ENCODE measurements at regions not wholly inside any gene's neighbourhood (a gene's known extent, or its start where the extent isn't known, plus 50 kb on each side); places are given as distances from the start of the nearest gene placed in this dataset.

- Histone ChIP-seq H4K20me1 (ENCODE audit: insufficient read depth, low read length) (no peaks in the 10 kb centered on the region), H3K9me1 (ENCODE audit: insufficient read depth, low read length) (peaks cover 43% of the 10 kb centered on the region), H3K27ac (ENCODE audit: insufficient read depth, low read length) (peak overlapping the region; percentile 99), H3K4me1 (ENCODE audit: control insufficient read depth, insufficient read depth, low read length) (peaks cover 56% of the 10 kb centered on the region), H2BK5ac (ENCODE audit: low read depth, low read length, poor library complexity, severe bottlenecking) (peak overlapping the region; percentile 99), H2AK9ac (replicated peaks; ENCODE audit: low read depth, low read length, poor library complexity) (peak overlapping the region; percentile 93), H2BK120ac (ENCODE audit: low read depth, low read length) (peak overlapping the region; percentile 100), H3K9ac (ENCODE audit: low read depth, low read length) (peak overlapping the region; percentile 68), H3K23ac (ENCODE audit: low read depth, low read length) (peak overlapping the region; percentile 97), H2BK20ac (ENCODE audit: low read depth, low read length) (peak overlapping the region; percentile 100), H3K14ac (replicated peaks; ENCODE audit: low read depth, low read length) (peak overlapping the region; percentile 95), H3K36me3 (ENCODE audit: control insufficient read depth, insufficient read depth, low read length) (no peaks in the 10 kb centered on the region), H4K8ac (ENCODE audit: low read depth in 2 of 2, low read length in 2 of 2) (peak overlapping the region; percentile 98 to 99), H3K56ac (ENCODE audit: extremely low read depth, insufficient read depth, low read length) (peak overlapping the region; percentile 99), H4K91ac (ENCODE audit: insufficient read depth, low read depth, low read length) (peak overlapping the region; percentile 100), H3K18ac (ENCODE audit: low read depth, low read length) (peak overlapping the region; percentile 99), H3K79me1 (ENCODE audit: low read depth in 1 of 2, low read length in 2 of 2) (peaks cover 7 to 40% of the 10 kb centered on the region in 2 experiments; a peak in 3 of 4 replicates), H3K4ac (ENCODE audit: low read depth, low read length) (peak overlapping the region; percentile 100), H4K5ac (ENCODE audit: low read depth, low read length) (peak overlapping the region; percentile 90), H3K4me3 (ENCODE audit: insufficient read depth, low read depth, low read length) (no peak overlapping the region), H2AK5ac (ENCODE audit: low read depth, low read length) (peak overlapping the region; percentile 94), H3K27me3 (ENCODE audit: control insufficient read depth, insufficient read depth, low read length) (no peaks in the 10 kb centered on the region), H3K9me3 (ENCODE audit: control insufficient read depth, insufficient read depth, low read length) (no peaks in the 10 kb centered on the region), H2BK15ac (ENCODE audit: low read depth, low read length) (peak overlapping the region; percentile 99), H3K4me2 (ENCODE audit: low read depth, low read length) (peak overlapping the region; percentile 21), H2AFZ (replicated peaks; ENCODE audit: low read length, poor library complexity) (peak overlapping the region; percentile 10)
- in situ Hi-C loops (cut with MboI; ENCODE audit: low sequenced_read_pairs) = no loop called here
- ATAC-seq (ENCODE audit: low read depth) (peak; percentile 76), DNase-seq (peak; percentile 100)
- CTCF ChIA-PET = interaction anchor here (0.6 to 1.6 kb wide), 8 partner anchors 9 to 214 kb away, joined by 3 to 4 read pairs (median 3); no protein-coding TSS in a partner anchor
- WGBS, 2 experiments (ENCODE audit: extremely low coverage in 2 of 2, insufficient read length in 1 of 2) = 10% methylated on average over 2 of the region's 6 CpGs; no CpG with 5 or more reads in 1 of the 2 experiments
- dilution Hi-C loops (cut with HindIII; ENCODE audit: low sequenced_read_pairs, unreplicated experiment) = no loop called here
- intact Hi-C loops (cut with micrococcal nuclease) = loop anchor here (1.0 to 10.0 kb wide), 8 partner anchors 52 to 356 kb away; no protein-coding TSS in a partner anchor
- POLR2A ChIA-PET (ENCODE audit: unreplicated experiment) = interaction anchor here (0.6 to 8.5 kb wide), 4 partner anchors 19 to 1164 kb away, joined by 3 to 153 read pairs (median 4); partner anchors contain the start of gene KLF7
- BruUV-seq (replicated peaks) = no TSS peak
- TF ChIP-seq NFE2L2 (IDR thresholded peaks at IDR 0.05; ENCODE audit: low read depth, low read length) (peak; percentile 46; the same call in 1 of the 2 replicates), RCOR1 (IDR thresholded peaks at IDR 0.05; ENCODE audit: insufficient replicate concordance, low read length) (peak; percentile 84), MAFK (IDR thresholded peaks at IDR 0.05; ENCODE audit: low read depth, low read length) (peak; percentile 75), SMC3 (IDR thresholded peaks at IDR 0.05; ENCODE audit: low read depth, low read length) (no peak; the same call in none of the 2 replicates), ELK1 (IDR thresholded peaks at IDR 0.05; ENCODE audit: borderline replicate concordance, low read depth, low read length) (no peak), FOS (IDR thresholded peaks at IDR 0.05; ENCODE audit: low read depth, low read length) (peak; percentile 87), BHLHE40 (IDR thresholded peaks at IDR 0.05; ENCODE audit: low read depth, low read length) (peak; percentile 70), USF2 (IDR thresholded peaks at IDR 0.05; ENCODE audit: low read depth, low read length) (no peak), MXI1 (IDR thresholded peaks at IDR 0.05; ENCODE audit: borderline replicate concordance, low read depth, low read length) (peak; percentile 44; the same call in 1 of the 2 replicates), RAD21 (IDR thresholded peaks at IDR 0.05; ENCODE audit: low read length) (peak; percentile 45), CEBPB (IDR thresholded peaks at IDR 0.05; ENCODE audit: low read depth, low read length) (peak; percentile 36; the same call in 1 of the 2 replicates), CHD1 (IDR thresholded peaks at IDR 0.05; ENCODE audit: low read depth, low read length) (peak; percentile 45), MAZ (IDR thresholded peaks at IDR 0.05; ENCODE audit: borderline replicate concordance, low read depth, low read length) (peak; percentile 98), POLR2A (IDR thresholded peaks at IDR 0.05; ENCODE audit: low read depth, low read length) (peak; percentile 40)
Observed at GRCh38 chr2:207258263-207258991, 92.7 kb upstream of the KLF7 start.

All from IMR-90 (cell line).